NK-92 treated with Interleukin-12 subunit alpha and Interleukin-12 subunit beta, amount 100 ng/mL, for 24 hours (cell line): ENCODE measurements at regions not wholly inside any gene's neighbourhood (a gene's known extent, or its start where the extent isn't known, plus 50 kb on each side); places are given as distances from the start of the nearest gene placed in this dataset.

Source experiments
- DNase-seq: peaks from one replicate; lab custom pipeline; 2025; lab: John Stamatoyannopoulos, UW

DNA sequence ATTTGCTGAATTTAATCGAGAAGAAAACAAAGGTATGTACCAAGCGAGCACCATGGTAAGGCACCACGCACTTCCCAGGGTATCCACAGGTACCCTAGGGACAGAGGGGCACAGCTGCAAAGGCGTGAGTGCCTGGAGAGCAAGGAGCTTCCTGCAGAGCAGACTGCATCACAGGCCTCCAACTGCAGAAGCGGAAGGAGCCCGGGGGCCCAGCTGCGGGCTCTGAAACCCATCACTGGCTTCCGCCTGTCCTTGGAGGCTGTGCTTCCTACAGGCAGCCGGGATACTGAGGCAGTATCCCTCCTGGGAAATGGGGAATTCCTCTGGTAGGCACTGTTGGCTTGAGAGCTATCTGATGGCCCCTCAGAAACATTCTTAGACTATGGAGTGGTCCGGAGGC lies 217.4 kb upstream of the GMDS start:
- DNase-seq, result no peak

DNA sequence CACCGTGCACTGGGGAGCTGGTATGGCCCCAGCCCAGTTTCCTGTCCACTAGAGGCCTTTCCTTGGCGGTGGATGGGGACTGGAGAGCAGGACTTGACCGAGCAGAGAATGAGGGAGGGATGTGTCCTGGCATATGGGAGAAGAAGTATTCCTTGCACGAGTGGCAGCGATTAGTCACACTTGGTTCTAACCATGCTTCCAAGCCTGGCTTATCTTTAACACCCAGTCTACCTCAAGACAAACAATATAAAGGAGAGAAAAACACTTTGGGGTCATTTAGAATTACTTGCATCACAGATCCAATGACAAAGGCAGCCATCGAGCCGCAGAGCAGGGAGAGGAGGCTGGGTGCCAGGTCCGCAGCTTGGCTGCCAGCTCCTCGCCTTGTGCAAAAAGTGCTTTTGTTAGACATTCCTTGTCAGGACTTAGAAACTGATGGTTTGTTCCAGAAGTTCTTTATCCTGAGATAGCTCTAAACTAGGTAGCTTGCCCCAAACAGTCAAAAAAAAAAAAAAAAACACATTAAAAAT lies 214.9 kb upstream of the GMDS start:
- DNase-seq, result no peak

DNA sequence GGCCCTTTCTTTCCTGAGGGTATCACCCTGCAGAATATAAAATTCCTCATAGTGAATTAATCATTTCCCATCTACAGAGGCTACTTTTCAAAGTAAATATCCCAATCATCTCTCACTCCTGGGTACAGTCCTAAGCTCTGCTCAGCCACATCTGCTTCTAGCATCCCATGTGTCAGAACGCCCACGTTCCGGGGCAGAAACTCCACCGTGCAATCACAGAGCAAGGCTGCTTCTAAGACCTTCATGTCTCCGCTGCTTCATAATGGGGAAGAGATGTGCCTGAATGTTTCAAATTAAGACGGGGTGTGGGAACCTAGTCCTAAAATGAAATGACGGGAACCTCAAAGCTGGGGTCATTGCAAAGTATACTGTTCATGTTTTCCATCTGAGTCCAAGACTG lies 208.8 kb upstream of the GMDS start:
- DNase-seq, result no peak

DNA sequence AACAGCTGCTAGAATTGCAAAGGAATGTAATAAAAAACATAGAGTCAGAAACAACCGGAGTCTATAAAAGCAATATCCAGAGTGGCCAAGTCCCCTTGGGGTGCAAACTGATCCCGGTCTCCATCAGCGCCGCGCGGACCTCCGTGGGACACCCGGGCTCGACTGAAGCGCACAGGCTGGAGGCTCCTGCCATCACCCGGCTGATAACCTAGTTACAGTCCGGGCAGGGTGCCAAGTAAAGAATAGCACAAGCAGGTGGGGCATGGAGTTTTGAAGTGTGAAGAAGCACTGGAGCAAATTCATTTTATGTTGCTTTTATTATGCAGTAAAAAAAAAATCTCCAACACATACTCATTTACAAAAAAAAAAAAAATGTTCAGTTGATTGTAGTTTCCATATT lies 205.1 kb upstream of the GMDS start:
- DNase-seq, result no peak

DNA sequence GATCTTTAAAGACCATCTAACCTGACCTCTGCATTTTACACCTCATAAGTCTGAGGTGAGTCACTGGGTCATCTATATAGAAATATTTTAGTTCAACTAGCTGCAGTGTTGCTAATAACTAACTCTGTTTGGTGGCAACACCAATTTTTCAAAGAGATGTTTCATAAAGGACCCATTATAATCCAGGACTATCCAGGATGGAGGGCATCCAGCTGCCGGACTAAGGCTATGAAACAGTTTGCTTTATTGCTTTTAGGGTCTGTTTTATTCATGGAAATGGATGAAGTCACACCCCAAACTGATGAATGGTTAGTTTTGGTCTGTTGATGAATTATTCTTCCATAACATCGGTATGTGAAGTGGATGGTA lies 204.2 kb upstream of the GMDS start:
- no peak for DNase-seq

DNA sequence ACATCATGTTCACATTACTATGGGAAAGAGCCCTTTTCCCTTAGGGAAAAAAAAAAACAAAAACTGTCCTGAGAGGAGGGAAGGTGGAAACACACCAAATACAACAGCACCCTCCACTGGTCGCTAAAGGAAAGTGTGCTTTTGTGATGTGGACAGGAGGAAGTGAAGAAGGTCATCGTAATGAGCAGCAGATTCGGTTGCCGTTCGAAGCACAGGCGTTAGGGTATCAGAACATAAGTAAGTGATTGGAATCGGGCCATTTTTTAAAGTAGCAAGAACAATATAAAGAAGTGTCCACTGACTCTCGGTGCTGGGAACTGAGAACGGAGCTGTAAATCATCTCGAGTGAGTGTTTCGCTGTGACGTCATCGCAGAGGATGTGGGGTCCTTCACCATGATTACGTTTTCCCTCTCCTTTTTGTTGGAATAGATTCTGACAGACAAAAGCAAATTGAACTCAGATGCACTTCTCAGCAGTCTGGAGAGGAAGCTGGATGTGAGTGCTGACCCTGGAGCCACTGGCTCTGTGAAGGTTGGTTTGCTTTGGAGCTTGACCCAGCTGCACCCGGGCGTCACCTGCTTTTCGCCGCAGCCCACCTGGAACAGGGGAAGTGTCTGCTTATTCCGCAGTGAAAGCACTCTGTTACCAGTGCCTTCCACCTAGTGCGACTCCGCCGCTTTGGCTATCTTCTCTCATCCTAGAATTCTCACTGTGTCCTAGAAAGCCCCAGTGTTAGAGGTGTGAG lies 203.6 kb upstream of the GMDS start:
- no peak for DNase-seq

DNA sequence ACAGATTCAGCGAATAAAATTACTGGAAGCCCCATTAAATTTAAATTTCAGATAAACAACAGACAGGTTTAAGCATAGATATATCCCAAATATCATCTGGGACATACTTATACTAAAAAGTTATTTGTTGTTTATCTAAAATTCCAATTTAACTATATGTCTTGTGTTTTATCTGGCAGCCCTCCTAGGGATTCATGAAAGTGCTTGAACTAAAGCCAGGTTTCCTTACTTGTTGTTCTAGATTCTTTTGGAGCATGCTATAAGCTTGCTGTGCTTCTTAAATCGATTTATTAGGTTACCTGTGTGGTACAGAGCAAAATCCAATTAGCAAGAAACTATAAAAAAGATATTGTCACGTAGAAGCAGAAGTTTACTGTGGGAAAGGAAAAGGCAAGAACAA lies 202.5 kb upstream of the GMDS start:
- DNase-seq, result no peak

DNA sequence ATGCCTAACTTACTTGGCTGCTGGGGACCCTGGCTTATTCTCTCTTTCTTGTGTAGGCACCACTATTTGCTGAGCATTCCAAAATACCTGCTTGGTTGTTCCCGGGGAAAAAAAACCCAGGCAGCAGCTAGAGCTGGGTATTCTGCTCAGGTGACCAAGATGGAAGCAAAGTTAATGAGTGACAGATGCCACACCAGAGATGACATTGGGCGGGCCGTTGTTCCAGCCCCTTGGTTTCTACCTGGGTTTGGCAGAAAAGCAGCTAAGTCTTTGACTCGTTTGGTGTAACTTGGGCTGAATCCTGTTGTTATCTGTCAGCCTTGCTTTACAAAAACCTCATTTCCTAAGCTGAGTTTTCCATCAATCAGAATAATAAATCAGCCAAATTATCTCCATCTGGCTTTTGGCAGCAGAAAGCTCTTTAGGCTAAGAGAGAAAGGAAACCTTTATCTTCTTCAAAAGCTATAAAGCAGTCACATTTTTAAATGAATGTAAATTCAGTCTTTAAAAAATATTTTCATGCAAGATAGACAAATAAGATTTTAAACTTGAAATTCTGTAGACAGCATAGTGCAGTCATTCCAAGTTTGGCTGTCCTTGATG lies 202.0 kb upstream of the GMDS start:
- DNase-seq, result no peak

DNA sequence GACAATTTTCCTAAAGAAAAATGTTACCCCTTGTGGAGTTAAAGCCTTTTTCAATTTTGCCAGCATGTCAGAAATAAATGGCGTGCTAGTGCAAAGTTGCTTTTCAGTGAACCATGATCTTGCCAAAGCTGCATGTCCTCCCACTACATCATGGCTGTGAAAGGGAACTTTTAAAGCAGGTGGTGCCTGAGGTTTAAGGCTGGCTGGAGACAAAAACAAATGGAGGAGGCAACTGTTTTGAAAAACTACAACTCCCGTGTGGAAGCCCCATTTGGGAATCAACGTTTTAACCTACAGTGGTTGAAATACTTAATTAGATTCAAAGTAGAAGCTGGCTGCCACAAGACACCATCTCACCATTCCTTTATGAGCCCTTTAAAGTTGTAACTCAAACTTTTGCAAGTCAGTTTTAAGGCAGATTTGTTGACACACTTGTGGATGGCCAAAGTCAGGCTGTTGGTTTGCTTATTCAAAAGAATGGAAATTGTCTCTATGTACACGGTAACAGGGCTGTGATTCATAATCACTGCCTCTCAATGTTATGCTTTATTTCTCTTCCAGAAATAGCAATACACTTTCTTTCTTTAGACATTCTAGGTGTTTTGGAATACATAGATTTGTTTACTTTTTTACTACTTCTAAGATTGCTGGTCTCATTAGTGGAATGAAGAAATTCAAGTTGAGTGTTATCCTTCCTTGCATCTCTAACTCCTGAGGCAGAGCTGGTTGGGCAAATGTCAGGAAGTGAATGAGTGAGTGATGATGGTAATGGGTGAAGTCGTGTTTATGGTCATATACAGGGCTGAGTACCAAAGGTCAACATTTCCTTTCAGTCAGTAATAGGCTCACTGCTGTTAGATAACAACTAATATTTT lies 196.4 kb upstream of the GMDS start:
- no peak for DNase-seq

DNA sequence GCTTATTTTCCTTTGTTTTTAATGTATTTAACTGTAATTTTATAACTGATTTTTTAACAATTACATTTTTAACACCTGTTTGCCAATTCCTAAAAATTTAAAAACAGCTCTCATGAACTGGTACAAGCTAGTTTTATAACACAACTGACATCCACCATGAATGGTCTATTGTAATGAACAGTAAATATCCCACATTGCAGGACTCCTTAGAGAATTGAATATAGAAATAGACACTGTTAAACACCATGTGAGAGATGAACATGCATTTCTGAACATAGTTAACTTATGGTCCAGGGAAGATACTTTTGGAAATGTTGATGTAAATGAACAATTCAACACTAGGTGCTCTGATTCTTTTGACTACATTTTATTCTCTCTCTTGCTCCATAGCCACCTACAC lies 195.1 kb upstream of the GMDS start:
- DNase-seq, result no peak

DNA sequence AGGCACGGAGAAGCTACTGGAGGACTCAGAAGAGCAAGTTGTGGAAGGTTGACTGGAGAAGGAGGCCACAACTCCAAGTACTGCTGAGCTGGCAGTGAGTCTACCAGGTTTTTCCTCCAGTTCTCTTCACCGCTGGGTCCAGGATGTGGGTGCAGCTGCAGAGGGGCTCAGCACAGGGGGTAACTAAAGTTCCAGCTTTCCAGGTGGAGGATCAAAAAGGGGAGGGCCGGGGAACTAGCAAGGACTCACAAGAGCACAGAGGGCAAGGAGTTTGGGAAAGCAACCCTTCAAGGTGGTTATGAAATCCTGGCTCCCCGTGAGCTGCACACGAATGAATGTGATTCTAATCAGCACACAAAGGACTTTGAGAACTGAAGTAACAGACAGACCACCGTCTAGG lies 194.2 kb upstream of the GMDS start:
- no peak for DNase-seq

DNA sequence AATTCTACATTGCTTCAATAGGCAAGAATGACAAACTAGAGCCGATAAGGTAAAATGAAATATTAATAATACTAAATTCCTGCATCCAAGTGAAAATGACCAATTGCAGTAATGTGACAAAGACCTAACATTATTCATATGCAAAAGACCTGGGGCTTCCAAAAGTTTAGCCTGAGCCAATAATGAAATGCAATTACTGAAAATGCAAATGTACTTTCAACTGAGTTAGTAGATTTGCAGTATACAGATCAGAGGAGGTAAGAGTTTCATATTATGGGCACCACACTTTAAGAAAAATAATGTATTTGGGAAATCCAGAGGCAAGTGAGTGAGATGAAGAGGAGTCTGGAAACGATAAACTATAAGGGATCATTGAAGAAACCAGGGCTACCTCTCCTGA lies 193.7 kb upstream of the GMDS start:
- DNase-seq, result no peak

DNA sequence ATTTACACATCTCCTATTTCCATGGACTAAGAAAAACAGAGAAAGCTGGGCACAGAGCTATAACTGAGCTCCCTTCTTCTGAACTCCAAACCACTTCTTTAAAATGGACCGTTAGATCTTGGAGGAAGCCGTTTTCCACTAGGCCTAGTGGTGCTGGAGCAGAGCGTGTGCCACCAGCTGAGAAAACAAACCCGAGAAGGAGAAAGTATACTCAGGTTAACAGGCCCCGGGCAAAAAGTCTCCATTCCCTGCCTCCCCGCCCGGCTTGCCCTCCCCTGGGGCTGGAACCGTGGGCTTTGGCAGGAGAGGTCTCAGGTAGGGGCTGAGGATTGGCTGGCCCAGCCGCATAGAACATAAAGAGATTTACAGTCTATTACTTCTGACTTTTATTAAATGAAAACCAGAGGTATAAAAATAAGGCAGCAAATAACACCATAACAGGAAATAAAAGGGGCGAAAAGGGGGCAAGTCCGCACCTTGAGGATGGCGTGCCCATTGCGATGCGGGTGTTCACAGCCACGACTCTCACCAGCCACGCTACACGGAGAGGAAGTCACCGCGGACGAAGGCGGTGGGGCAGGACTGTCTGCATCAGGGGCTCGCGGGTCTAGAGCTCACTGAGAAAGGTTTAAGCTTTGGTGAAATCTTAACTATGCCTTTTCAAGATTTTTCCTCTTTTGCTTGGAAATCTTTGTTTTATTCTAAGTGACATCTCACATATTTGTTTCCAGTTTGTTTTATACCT lies 191.2 kb upstream of the GMDS start:
- DNase-seq, result no peak

DNA sequence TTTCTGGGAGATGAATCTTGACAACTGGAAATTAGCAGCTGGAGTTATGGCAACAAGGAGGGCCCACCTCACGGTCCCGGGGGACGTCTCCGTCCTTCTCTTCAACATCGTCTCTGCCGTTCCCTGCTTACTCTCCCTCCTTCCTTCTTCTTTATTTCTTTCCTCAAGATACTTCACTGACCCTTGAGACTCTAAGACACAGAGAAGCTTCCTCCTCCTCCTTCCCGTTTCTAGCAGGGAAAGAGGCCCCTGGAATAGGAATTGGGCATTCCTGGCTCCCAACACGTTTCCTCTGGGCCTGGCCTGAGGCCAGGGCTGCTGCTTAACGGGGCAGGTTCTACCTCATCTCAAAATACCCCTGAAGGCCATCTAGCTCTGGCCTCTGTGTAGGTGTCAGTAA lies 189.9 kb upstream of the GMDS start:
- no peak for DNase-seq

DNA sequence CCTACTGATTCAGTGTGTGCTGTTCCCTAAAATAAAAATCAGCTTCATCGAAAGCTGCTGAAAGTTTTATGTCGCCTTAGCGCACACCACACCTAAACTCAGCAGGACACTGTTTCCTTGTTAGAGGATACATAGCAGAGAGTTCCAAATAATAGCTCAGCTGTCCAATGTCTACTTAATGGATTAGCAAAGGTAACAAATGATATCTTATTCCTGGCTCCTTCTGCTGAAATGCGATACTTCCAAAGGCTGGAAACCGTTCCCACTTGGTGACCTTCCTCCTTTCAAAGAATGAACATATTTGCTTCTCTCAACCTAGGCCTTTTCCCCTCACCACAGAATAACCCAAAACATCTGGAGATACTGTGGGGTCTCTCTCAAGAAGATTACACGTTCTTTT lies 189.5 kb upstream of the GMDS start:
- no peak for DNase-seq

DNA sequence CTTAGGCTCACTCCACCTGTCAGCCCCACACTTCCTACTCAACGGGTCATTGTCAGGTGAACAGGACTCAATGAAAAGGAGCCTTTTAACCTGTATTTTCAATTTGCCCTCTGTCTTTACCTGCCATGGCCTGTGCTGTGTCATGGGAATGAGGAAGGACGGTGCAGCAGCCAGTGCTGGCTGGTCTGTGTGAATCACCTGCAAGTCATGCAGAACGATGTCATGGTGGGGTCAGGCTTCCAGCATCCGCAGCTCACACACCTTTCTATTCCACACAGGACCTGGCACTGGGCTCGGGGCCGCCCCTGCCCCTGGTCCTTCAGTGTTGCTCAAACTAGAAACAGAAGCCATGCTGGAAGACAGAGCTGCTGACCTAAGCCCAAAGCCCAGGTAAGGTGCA lies 188.7 kb upstream of the GMDS start:
- no peak for DNase-seq

DNA sequence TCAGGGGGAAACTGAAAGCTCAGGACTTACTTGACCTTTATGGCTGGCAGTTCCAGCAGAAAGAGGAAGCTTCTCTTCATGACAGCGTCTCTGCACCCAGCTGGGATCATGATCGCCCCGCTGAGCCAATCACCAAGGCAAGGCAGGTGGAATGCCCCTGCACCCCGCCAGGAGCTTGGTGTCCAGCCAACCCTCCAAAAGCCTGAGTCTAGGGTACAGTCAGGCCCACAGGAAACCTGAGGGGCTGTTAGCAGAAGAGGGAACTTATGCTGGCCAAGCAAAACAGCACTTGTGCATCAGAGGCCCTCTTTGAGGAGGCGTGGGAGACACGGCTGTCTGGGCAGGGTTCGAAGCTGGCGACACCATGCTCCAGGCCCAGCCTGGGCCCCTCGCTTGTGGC lies 188.3 kb upstream of the GMDS start:
- DNase-seq, result no peak

DNA sequence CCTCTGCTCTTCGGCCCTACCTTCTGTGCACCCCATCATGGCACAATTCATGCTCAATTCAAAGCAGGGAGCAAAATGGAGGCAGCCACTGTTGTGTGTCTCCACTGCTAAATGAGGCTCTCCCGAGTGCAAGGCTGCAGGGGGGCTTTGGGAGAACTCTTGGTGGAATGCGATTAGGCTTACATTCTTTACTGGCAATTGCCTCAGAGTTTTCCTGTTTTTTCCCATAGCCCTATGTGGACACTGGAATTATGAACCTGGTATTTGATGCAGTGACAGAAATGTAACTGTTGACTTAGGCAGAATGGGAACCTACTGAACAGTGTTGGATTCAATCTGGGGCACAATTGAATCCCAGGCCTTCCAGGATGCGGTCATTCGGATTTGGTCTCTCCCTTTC lies 187.9 kb upstream of the GMDS start:
- no peak for DNase-seq

DNA sequence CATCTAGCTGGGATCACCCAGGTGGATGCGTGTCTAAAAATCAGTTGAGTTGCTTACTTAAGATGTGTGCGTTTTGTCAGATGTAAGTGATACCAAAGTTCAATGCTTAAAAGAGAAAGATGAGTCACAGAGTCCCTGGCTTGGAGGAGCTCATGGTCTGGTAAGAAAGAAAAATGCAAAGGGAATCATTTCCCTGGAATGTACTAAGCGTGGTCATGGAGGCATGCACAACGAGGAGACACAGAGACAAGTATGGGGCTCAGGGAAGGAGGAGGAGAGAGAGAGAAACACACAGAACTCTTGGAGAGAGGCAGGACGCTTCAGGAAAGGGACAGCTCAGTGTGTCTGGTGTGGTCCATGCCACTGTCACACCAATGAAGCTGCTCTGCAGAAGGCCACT lies 186.9 kb upstream of the GMDS start:
- DNase-seq, result no peak

DNA sequence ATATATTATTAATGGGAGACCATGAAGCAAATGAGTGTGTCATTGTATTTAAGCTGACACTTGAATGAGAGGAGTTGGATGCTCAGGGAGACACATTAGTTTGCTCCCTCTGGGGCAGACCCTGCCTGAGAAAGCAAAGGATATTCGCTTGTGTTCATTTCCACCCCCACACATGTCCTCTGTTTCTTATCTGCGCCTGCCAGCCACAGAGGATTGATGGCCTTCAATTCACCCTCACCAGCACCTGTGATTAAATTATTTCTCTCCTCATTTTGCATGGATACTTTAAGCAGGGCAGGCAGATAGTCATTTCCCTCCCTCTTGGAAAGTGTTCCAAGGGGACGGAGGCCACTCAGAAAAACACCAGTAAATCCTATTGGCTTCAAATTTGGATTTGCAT lies 185.2 kb upstream of the GMDS start:
- no peak for DNase-seq

DNA sequence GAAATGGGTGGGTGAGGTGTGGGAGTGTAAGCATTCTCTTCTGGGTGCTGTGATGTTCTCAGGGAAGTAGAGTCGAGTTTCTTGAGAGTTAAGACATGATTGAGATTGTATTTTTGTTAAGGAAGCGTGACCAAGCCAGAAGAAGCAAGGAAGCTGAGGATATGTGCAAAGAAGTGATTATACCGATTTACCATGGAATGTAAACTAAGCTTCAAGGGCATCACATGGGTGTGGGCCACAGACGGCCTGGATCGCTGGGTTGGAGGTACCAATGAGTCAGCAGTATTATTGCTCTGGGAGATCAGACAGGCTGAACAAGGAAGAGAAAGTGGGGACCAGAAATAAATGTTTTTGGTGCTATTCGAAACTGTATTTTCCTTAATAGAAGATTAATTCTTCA lies 184.1 kb upstream of the GMDS start:
- no peak for DNase-seq

DNA sequence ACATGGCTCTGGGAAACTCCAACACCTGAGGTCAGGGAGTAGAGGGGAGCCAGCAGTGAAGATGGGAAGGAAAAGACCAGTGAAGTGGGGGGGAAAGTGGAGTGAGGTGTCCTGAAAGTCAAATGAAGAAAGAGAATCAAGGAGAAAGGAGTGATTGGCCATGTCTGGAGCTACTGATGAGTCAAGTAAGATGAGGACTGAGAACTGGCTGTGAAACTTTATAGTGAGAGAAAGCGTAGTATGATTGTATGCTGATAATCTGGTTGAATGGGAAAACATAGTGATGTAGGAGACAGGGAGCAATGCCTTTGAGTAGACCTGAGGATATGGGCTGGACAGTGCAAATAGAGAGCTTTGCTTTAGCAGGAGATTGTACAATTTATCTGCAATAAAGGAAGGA lies 183.6 kb upstream of the GMDS start:
- DNase-seq, result no peak
